GM23338 (cell line): ENCODE measurements at regions not wholly inside any gene's neighbourhood (a gene's known extent, or its start where the extent isn't known, plus 50 kb on each side); places are given as distances from the start of the nearest gene placed in this dataset.

ENCODE experiments used
- ATAC-seq: fragments of 200-7000 bp; cut with Tn5 transposase; 3 replicates; pipeline ENCODE4 v1.9.1; 2020
- DNase-seq: peaks from one replicate; pipeline ENCODE4 v3.0.0-alpha.2; 2015; ENCODE audit warnings: low spot score
- H2AFZ ChIP-seq: fragments of 200-600 bp; sonication (generic); 2 replicates; pipeline ENCODE4 v1.8.0; 2016; ENCODE audit warnings: antibody characterized with exemption, mild to moderate bottlenecking, moderate library complexity
- H3F3A ChIP-seq: fragments of 200-600 bp; sonication (generic); replicated peaks from 2 replicates; pipeline ENCODE4 v1.8.0; 2017; ENCODE audit warnings: antibody characterized with exemption, mixed run types, low read depth
- H3K27ac ChIP-seq: fragments of 200-600 bp; sonication (generic); 2 replicates; pipeline ENCODE4 v1.6.1; 2016; ENCODE audit warnings: low read depth
- H3K27me3 ChIP-seq: fragments of 200-600 bp; sonication (generic); 2 replicates; pipeline ENCODE4 v1.8.0; 2016; ENCODE audit warnings: mild to moderate bottlenecking, mixed run types, moderate library complexity; ENCODE audit not compliant: insufficient read depth
- H3K36me3 ChIP-seq: fragments of 200-600 bp; sonication (generic); 2 replicates; pipeline ENCODE4 v1.8.0; 2016; ENCODE audit warnings: mild to moderate bottlenecking; ENCODE audit not compliant: insufficient read depth
- H3K4me1 ChIP-seq: fragments of 200-600 bp; sonication (generic); 2 replicates; pipeline ENCODE4 v1.8.0; 2016; ENCODE audit warnings: mild to moderate bottlenecking, moderate library complexity; ENCODE audit not compliant: insufficient read depth
- H3K4me2 ChIP-seq: fragments of 200-600 bp; sonication (generic); 2 replicates; pipeline ENCODE4 v1.7.1; 2017; ENCODE audit warnings: mixed run types
- H3K4me3 ChIP-seq: fragments of 200-600 bp; sonication (generic); 2 replicates; pipeline ENCODE4 v1.6.1; 2016; ENCODE audit warnings: mixed run types
- H3K79me2 ChIP-seq: fragments of 200-600 bp; sonication (generic); replicated peaks from 2 replicates; pipeline ENCODE4 v1.8.0; 2017; ENCODE audit warnings: mild to moderate bottlenecking; ENCODE audit not compliant: insufficient read depth
- H3K9me2 ChIP-seq: fragments of 200-600 bp; sonication (generic); 2 replicates; pipeline ENCODE4 v1.8.0; 2017; ENCODE audit not compliant: insufficient read depth
- H4K20me1 ChIP-seq: fragments of 200-600 bp; sonication (generic); replicated peaks from 2 replicates; pipeline ENCODE4 v1.8.0; 2017; ENCODE audit warnings: mild to moderate bottlenecking; ENCODE audit not compliant: insufficient read depth
- H3K27ac Mint-ChIP-seq: 2 replicates; pipeline ENCODE4 v1.8.0; 2020; ENCODE audit warnings: inconsistent platforms, mild to moderate bottlenecking, moderate library complexity, mixed read lengths
- H3K27me3 Mint-ChIP-seq: 3 replicates; pipeline ENCODE4 v1.8.0; 2022; ENCODE audit warnings: low read depth, mild to moderate bottlenecking, moderate library complexity, mixed read lengths, inconsistent platforms; ENCODE audit not compliant: insufficient read depth, poor library complexity
- H3K36me3 Mint-ChIP-seq: 3 replicates; pipeline ENCODE4 v1.8.0; 2021; ENCODE audit warnings: low read depth, mild to moderate bottlenecking, inconsistent platforms, moderate library complexity, mixed read lengths
- H3K4me1 Mint-ChIP-seq: 3 replicates; pipeline ENCODE4 v1.8.0; 2020; ENCODE audit warnings: mild to moderate bottlenecking, inconsistent platforms, mixed read lengths
- H3K4me3 Mint-ChIP-seq: 3 replicates; pipeline ENCODE4 v1.8.0; 2021; ENCODE audit warnings: moderate library complexity, mild to moderate bottlenecking, inconsistent platforms, mixed read lengths
- H3K9me3 Mint-ChIP-seq: 3 replicates; pipeline ENCODE4 v1.8.0; 2020; ENCODE audit warnings: moderate library complexity, mild to moderate bottlenecking, inconsistent platforms, mixed read lengths
- CREB1 ChIP-seq: fragments of 250-450 bp; sonication (Bioruptor Pico); IDR thresholded peaks from 2 replicates; pipeline ENCODE4 v1.5.0; 2020; ENCODE audit warnings: low read depth, mild to moderate bottlenecking, moderate library complexity
- EZH2 ChIP-seq: fragments of 200-600 bp; sonication (generic); IDR thresholded peaks from one replicate; pipeline ENCODE4 v1.8.0; 2017; ENCODE audit warnings: antibody characterized with exemption, mild to moderate bottlenecking, low read depth; ENCODE audit not compliant: unreplicated experiment
- EZH2phosphoT487 ChIP-seq: fragments of 200-600 bp; sonication (generic); IDR thresholded peaks from one replicate; pipeline ENCODE4 v1.8.1; 2018; ENCODE audit warnings: antibody characterized with exemption; ENCODE audit not compliant: unreplicated experiment
- JUNB ChIP-seq: IDR thresholded peaks from one replicate; pipeline ENCODE4 v1.6.1; 2016; ENCODE audit warnings: antibody characterized with exemption; ENCODE audit not compliant: unreplicated experiment
- NANOG ChIP-seq: IDR thresholded peaks from 2 replicates; pipeline ENCODE4 v1.6.1; 2016; ENCODE audit warnings: antibody characterized with exemption, borderline replicate concordance
- POLR2AphosphoS5 ChIP-seq: IDR thresholded peaks from 2 replicates; pipeline ENCODE4 v1.6.1; 2016; ENCODE audit warnings: antibody characterized with exemption, low read depth
- STAT1 ChIP-seq: IDR thresholded peaks from one replicate; pipeline ENCODE4 v1.6.1; 2016; ENCODE audit warnings: antibody characterized with exemption; ENCODE audit not compliant: unreplicated experiment
- ZNF114 ChIP-seq: fragments of 250-450 bp; sonication (Bioruptor Pico); IDR thresholded peaks from 2 replicates; pipeline ENCODE4 v1.5.0; 2020; ENCODE audit warnings: mild to moderate bottlenecking, moderate library complexity
- ZNF331 ChIP-seq: fragments of 250-450 bp; sonication (Bioruptor Pico); IDR thresholded peaks from 2 replicates; pipeline ENCODE4 v1.5.0; 2020; ENCODE audit warnings: low read depth, mild to moderate bottlenecking, moderate library complexity
- TF ChIP-seq, protein P1 (sequence below): IDR thresholded peaks from one replicate; pipeline ENCODE4 v1.6.1; 2018; ENCODE audit warnings: antibody characterized with exemption; ENCODE audit not compliant: unreplicated experiment
- TF ChIP-seq, protein P2 (sequence below), 2 experiments: fragments of 200-600 bp in 1 of 2; sonication (generic) in 1 of 2; conservative IDR thresholded peaks; 2 replicates each; pipeline versions ENCODE4 v1.5.1 to v1.6.1; 2016 to 2017; ENCODE audit warnings: antibody characterized with exemption in 2 of 2, low read depth in 2 of 2, mild to moderate bottlenecking in 2 of 2, moderate library complexity in 1 of 2

DNA sequence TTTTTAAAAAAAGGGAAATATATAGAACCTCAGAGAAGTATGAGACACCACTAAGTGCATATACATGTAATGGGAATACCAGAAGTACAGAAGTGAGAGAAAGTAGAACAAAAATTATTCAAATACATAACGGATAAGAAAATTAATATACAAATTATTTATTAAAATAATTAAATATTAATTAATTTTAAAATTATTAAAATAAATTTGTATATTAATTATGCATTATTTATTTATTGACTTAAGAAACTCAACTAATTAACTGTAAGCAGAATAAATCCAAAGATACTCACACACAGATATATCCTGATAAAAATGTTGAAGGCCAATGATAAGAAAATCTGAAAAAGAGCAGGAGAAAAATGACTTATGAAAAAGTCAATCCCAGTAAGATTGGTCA is 1333.5 kb upstream of the CELF2 start:
- peaks cover 6% of the 10 kb centered on the region; the same call in 1 of the 2 replicates for H3K36me3 ChIP-seq
- peaks cover 21% of the 10 kb centered on the region for H3K36me3 Mint-ChIP-seq
- H3K9me2 ChIP-seq = peaks cover 3% of the 10 kb centered on the region; the same call in 1 of the 2 replicates
- H3K9me3 Mint-ChIP-seq = peaks cover 26% of the 10 kb centered on the region
- no peak overlapping the region for H3K4me2 ChIP-seq
- H2AFZ ChIP-seq = no peak overlapping the region
- no peak overlapping the region for H3K27ac Mint-ChIP-seq
- DNase-seq (no peak), ATAC-seq (no peak)
- H3K4me1 ChIP-seq = no peaks in the 10 kb centered on the region
- H4K20me1 ChIP-seq = no peaks in the 10 kb centered on the region
- H3K4me3 ChIP-seq = no peak overlapping the region
- no peak overlapping the region for H3K4me3 Mint-ChIP-seq
- H3F3A ChIP-seq = no peaks in the 10 kb centered on the region
- H3K79me2 ChIP-seq = no peaks in the 10 kb centered on the region
- H3K27me3 ChIP-seq = no peaks in the 10 kb centered on the region
- TF ChIP-seq, protein P1, sequence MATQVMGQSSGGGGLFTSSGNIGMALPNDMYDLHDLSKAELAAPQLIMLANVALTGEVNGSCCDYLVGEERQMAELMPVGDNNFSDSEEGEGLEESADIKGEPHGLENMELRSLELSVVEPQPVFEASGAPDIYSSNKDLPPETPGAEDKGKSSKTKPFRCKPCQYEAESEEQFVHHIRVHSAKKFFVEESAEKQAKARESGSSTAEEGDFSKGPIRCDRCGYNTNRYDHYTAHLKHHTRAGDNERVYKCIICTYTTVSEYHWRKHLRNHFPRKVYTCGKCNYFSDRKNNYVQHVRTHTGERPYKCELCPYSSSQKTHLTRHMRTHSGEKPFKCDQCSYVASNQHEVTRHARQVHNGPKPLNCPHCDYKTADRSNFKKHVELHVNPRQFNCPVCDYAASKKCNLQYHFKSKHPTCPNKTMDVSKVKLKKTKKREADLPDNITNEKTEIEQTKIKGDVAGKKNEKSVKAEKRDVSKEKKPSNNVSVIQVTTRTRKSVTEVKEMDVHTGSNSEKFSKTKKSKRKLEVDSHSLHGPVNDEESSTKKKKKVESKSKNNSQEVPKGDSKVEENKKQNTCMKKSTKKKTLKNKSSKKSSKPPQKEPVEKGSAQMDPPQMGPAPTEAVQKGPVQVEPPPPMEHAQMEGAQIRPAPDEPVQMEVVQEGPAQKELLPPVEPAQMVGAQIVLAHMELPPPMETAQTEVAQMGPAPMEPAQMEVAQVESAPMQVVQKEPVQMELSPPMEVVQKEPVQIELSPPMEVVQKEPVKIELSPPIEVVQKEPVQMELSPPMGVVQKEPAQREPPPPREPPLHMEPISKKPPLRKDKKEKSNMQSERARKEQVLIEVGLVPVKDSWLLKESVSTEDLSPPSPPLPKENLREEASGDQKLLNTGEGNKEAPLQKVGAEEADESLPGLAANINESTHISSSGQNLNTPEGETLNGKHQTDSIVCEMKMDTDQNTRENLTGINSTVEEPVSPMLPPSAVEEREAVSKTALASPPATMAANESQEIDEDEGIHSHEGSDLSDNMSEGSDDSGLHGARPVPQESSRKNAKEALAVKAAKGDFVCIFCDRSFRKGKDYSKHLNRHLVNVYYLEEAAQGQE = no peak
- no peak for TF ChIP-seq ZNF331 (CRISPR knock-in tag)
- no peak for TF ChIP-seq CREB1 (CRISPR knock-in tag)
- TF ChIP-seq POLR2AphosphoS5 = no peak
- TF ChIP-seq NANOG = no peak
- no peak for TF ChIP-seq ZNF114 (CRISPR knock-in tag)
- no peak for TF ChIP-seq STAT1
- no peak for TF ChIP-seq EZH2
- no peak for TF ChIP-seq JUNB
- TF ChIP-seq, protein P2, sequence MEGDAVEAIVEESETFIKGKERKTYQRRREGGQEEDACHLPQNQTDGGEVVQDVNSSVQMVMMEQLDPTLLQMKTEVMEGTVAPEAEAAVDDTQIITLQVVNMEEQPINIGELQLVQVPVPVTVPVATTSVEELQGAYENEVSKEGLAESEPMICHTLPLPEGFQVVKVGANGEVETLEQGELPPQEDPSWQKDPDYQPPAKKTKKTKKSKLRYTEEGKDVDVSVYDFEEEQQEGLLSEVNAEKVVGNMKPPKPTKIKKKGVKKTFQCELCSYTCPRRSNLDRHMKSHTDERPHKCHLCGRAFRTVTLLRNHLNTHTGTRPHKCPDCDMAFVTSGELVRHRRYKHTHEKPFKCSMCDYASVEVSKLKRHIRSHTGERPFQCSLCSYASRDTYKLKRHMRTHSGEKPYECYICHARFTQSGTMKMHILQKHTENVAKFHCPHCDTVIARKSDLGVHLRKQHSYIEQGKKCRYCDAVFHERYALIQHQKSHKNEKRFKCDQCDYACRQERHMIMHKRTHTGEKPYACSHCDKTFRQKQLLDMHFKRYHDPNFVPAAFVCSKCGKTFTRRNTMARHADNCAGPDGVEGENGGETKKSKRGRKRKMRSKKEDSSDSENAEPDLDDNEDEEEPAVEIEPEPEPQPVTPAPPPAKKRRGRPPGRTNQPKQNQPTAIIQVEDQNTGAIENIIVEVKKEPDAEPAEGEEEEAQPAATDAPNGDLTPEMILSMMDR (conservative IDR thresholded peaks at IDR 0.05; ENCODE audit: low read depth in 2 of 2) = no peak
- no peaks in the 10 kb centered on the region for H3K27me3 Mint-ChIP-seq
- no peak overlapping the region for H3K27ac ChIP-seq
- no peaks in the 10 kb centered on the region for H3K4me1 Mint-ChIP-seq

DNA sequence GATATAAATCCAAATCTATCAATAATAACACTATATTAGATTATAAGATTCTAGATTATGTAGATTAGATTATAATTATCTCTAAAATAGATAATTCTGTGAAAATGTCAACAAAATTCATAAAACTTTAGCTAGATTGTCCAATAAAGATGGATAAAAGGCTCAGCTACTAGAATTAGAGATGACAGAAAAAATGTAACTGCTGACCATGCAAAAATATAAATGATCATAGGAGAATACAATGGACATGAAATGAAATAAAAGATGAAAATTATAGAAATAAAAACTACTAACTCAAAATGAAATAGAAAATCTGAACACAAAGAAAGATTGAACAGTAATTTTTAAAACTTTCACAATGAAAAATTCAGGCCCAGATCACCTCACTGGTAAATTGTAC is 1332.1 kb upstream of the CELF2 start:
- Histone ChIP-seq H3K4me2 (no peak overlapping the region), H3F3A (no peaks in the 10 kb centered on the region), H3K4me3 (no peak overlapping the region), H3K79me2 (no peaks in the 10 kb centered on the region), H2AFZ (no peak overlapping the region), H3K9me2 (peaks cover 3% of the 10 kb centered on the region; the same call in 1 of the 2 replicates), H3K36me3 (peaks cover 6% of the 10 kb centered on the region; the same call in 1 of the 2 replicates), H3K27ac (no peak overlapping the region), H3K27me3 (no peaks in the 10 kb centered on the region), H4K20me1 (no peaks in the 10 kb centered on the region), H3K4me1 (no peaks in the 10 kb centered on the region)
- no peak for ATAC-seq
- TF ChIP-seq NANOG (no peak), EZH2 (no peak), EZH2phosphoT487 (no peak)
- TF ChIP-seq, protein P1 = no peak
- H3K4me1 Mint-ChIP-seq = no peaks in the 10 kb centered on the region
- H3K9me3 Mint-ChIP-seq = peaks cover 20% of the 10 kb centered on the region
- no peaks in the 10 kb centered on the region for H3K27me3 Mint-ChIP-seq
- H3K4me3 Mint-ChIP-seq = no peak overlapping the region
- H3K36me3 Mint-ChIP-seq = peaks cover 16% of the 10 kb centered on the region
- no peak overlapping the region for H3K27ac Mint-ChIP-seq
- no peak for DNase-seq
